ENCODE measurements at regions not wholly inside any gene's neighbourhood (a gene's known extent, or its start where the extent isn't known, plus 50 kb on each side); places are given as distances from the start of the nearest gene placed in this dataset.

GRCh38 chr6:12555781-12556180, 160.8 kb upstream of the PHACTR1 start:
- no peak for DNase-seq

GRCh38 chr6:12557765-12558164, 158.8 kb upstream of the PHACTR1 start:
- no peak for DNase-seq

- no peak for DNase-seq
These were observed 156.3 kb upstream of the PHACTR1 start for GRCh38 chr6:12560315-12560714.

GRCh38 chr6:12566618-12567123, 149.9 kb upstream of the PHACTR1 start:
- no peak for DNase-seq

- DNase-seq: no peak
These were observed 148.9 kb upstream of the PHACTR1 start for GRCh38 chr6:12567682-12568081.

GRCh38 chr6:12569646-12570045, 146.9 kb upstream of the PHACTR1 start:
- DNase-seq: no peak

- no peak for DNase-seq
These were observed 146.0 kb upstream of the PHACTR1 start for GRCh38 chr6:12570461-12571030.

- peak; percentile 52 for DNase-seq
These were observed 143.4 kb upstream of the PHACTR1 start for GRCh38 chr6:12572896-12573827.

- DNase-seq: no peak
These were observed 140.6 kb upstream of the PHACTR1 start for GRCh38 chr6:12575961-12576360.

- no peak for DNase-seq
These were observed 140.2 kb upstream of the PHACTR1 start for GRCh38 chr6:12576389-12576788.

- DNase-seq: peak; percentile 83
These were observed 139.3 kb upstream of the PHACTR1 start for GRCh38 chr6:12577124-12577850.

- no peak for DNase-seq
These were observed 138.5 kb upstream of the PHACTR1 start for GRCh38 chr6:12578097-12578496.

- no peak for DNase-seq
These were observed 137.8 kb upstream of the PHACTR1 start for GRCh38 chr6:12578751-12579150.

GRCh38 chr6:12580290-12580689, 136.3 kb upstream of the PHACTR1 start:
- DNase-seq: no peak

- DNase-seq: no peak
These were observed 134.0 kb upstream of the PHACTR1 start for GRCh38 chr6:12582421-12583110.

GRCh38 chr6:12584631-12585405, 131.7 kb upstream of the PHACTR1 start:
- no peak for DNase-seq

- no peak for DNase-seq
These were observed 131.0 kb upstream of the PHACTR1 start for GRCh38 chr6:12585497-12585958.

GRCh38 chr6:12586721-12587480, 129.7 kb upstream of the PHACTR1 start:
- DNase-seq: no peak

GRCh38 chr6:12590901-12591300, 125.7 kb upstream of the PHACTR1 start:
- no peak for DNase-seq

- no peak for DNase-seq
These were observed 123.9 kb upstream of the PHACTR1 start for GRCh38 chr6:12592634-12593033.

Measured in eye (tissue), 1 donor.